H1 (cell line): ENCODE measurements at regions not wholly inside any gene's neighbourhood (a gene's known extent, or its start where the extent isn't known, plus 50 kb on each side); places are given as distances from the start of the nearest gene placed in this dataset.

Source experiments
- CTCF ChIA-PET: fragments of 300-600 bp; sonication (Branson Sonifier 250); formaldehyde crosslinking; loops from one replicate; lab custom pipeline; 2021; ENCODE audit not compliant: partially characterized antibody; lab: Charles Lee
- POLR2A ChIA-PET: fragments of 300-600 bp; sonication (Branson Sonifier 250); formaldehyde crosslinking; loops from one replicate; lab custom pipeline; 2021; ENCODE audit warnings: inconsistent platforms; ENCODE audit not compliant: partially characterized antibody; lab: Charles Lee
- DNase-seq, 2 experiments: peaks; one replicate each; pipeline versions ENCODE4 v3.0.0 to v3.0.0-alpha.2; 2010 to 2022; ENCODE audit warnings: low spot score in 2 of 2, low read depth in 1 of 2, mixed read lengths in 1 of 2
- FAIRE-seq: peaks from 2 replicates; lab custom pipeline; 2011; peaks lifted over from hg19 to GRCh38; lab: Jason Lieb, UNC
- H2AFZ ChIP-seq: 2 replicates; pipeline ENCODE4 v1.8.1; 2012; ENCODE audit warnings: low read length, inconsistent platforms
- H2AK5ac ChIP-seq: 2 replicates; pipeline ENCODE4 v1.6.1; 2013; ENCODE audit warnings: low read depth, low read length
- H2BK120ac ChIP-seq: replicated peaks from 2 replicates; pipeline ENCODE3; 2013; ENCODE audit warnings: low read depth, low read length, inconsistent platforms
- H2BK12ac ChIP-seq: 2 replicates; pipeline ENCODE4 v1.6.1; 2013; ENCODE audit warnings: low read depth, low read length
- H2BK15ac ChIP-seq: 2 replicates; pipeline ENCODE4 v1.6.1; 2013; ENCODE audit warnings: low read length
- H2BK20ac ChIP-seq: 2 replicates; pipeline ENCODE4 v1.6.1; 2013; ENCODE audit warnings: low read length
- H2BK5ac ChIP-seq: 2 replicates; pipeline ENCODE4 v1.6.1; 2013; ENCODE audit warnings: low read depth, low read length
- H3K14ac ChIP-seq: 2 replicates; pipeline ENCODE4 v1.6.1; 2013; ENCODE audit warnings: inconsistent platforms; ENCODE audit not compliant: insufficient read length
- H3K18ac ChIP-seq: 2 replicates; pipeline ENCODE4 v1.6.1; 2013; ENCODE audit warnings: low read length; ENCODE audit errors: extremely low read depth
- H3K23ac ChIP-seq: 2 replicates; pipeline ENCODE4 v1.6.1; 2013; ENCODE audit warnings: inconsistent platforms; ENCODE audit not compliant: insufficient read length
- H3K23me2 ChIP-seq: 2 replicates; pipeline ENCODE4 v1.6.1; 2013; ENCODE audit warnings: low read depth, low read length
- H3K27ac ChIP-seq: 2 replicates; pipeline ENCODE4 v1.6.1; 2011; ENCODE audit warnings: low read depth, low read length, inconsistent platforms
- H3K27me3 ChIP-seq, 4 experiments: replicated peaks in 1 of 4; 1 replicate in 1 of 4; 2 replicates in 3 of 4; pipeline versions ENCODE4 v1.6.1 to v1.8.1; 2011 to 2013; ENCODE audit warnings: low read length in 3 of 4, mild to moderate bottlenecking in 3 of 4, inconsistent platforms in 2 of 4, mixed read lengths in 2 of 4, moderate library complexity in 1 of 4; ENCODE audit not compliant: control insufficient read depth in 3 of 4, insufficient read depth in 3 of 4; ENCODE audit errors: extremely low read depth in 1 of 4
- H3K36me3 ChIP-seq, 4 experiments: 2 replicates each; pipeline versions ENCODE4 v1.6.1 to v1.8.1; 2011 to 2013; ENCODE audit warnings: mild to moderate bottlenecking in 4 of 4, low read length in 3 of 4, moderate library complexity in 2 of 4, control low read depth in 1 of 4, inconsistent platforms in 1 of 4; ENCODE audit not compliant: insufficient read depth in 4 of 4, control insufficient read depth in 2 of 4
- H3K4ac ChIP-seq: replicated peaks from 2 replicates; pipeline ENCODE3; 2013; ENCODE audit warnings: low read length, low read depth, mixed read lengths, inconsistent platforms; ENCODE audit not compliant: insufficient read length
- H3K4me1 ChIP-seq, 4 experiments: replicated peaks in 1 of 4; 1 replicate in 1 of 4; 2 replicates in 3 of 4; pipeline versions ENCODE4 v1.6.1 to v1.8.1; 2011 to 2013; ENCODE audit warnings: low read length in 3 of 4, inconsistent platforms in 2 of 4, mixed read lengths in 1 of 4; ENCODE audit not compliant: insufficient read depth in 4 of 4, control insufficient read depth in 3 of 4
- H3K4me2 ChIP-seq, 2 experiments: 2 replicates each; pipeline versions ENCODE4 v1.6.1 to v1.8.1; 2011 to 2013; ENCODE audit warnings: low read depth in 2 of 2, low read length in 2 of 2, control low read depth in 1 of 2, inconsistent platforms in 1 of 2, mild to moderate bottlenecking in 1 of 2; ENCODE audit not compliant: insufficient read depth in 1 of 2
- H3K4me3 ChIP-seq, 4 experiments: fragments of 200-600, 300-600 bp in 1 of 4; sonication (generic), shearing (Covaris generic), sonication (Bioruptor Twin) in 1 of 4; 2 replicates each; pipeline versions ENCODE4 v1.5.1 to v1.8.1; 2011 to 2016; ENCODE audit warnings: low read length in 4 of 4, low read depth in 3 of 4, control low read depth in 2 of 4, inconsistent platforms in 2 of 4, mild to moderate bottlenecking in 2 of 4, mixed read lengths in 1 of 4, moderate library complexity in 1 of 4; ENCODE audit not compliant: insufficient read depth in 2 of 4; ENCODE audit errors: extremely low read depth in 1 of 4
- H3K56ac ChIP-seq: replicated peaks from 2 replicates; pipeline ENCODE3; 2013; ENCODE audit warnings: low read depth, mild to moderate bottlenecking, mixed read lengths, low read length, inconsistent platforms; ENCODE audit not compliant: insufficient read length
- H3K79me1 ChIP-seq: 2 replicates; pipeline ENCODE4 v1.6.1; 2013; ENCODE audit warnings: low read depth, low read length, control low read depth
- H3K79me2 ChIP-seq, 2 experiments: 2 replicates each; pipeline versions ENCODE4 v1.6.1 to v1.8.1; 2012 to 2013; ENCODE audit warnings: low read length in 2 of 2, mild to moderate bottlenecking in 2 of 2, inconsistent platforms in 1 of 2; ENCODE audit not compliant: insufficient read depth in 2 of 2, control insufficient read depth in 1 of 2
- H3K9ac ChIP-seq, 4 experiments: replicated peaks in 1 of 4; 1 replicate in 1 of 4; 2 replicates in 3 of 4; pipeline versions ENCODE4 v1.6.1 to v1.8.1; 2011 to 2013; ENCODE audit warnings: low read depth in 3 of 4, low read length in 3 of 4, control low read depth in 2 of 4, mild to moderate bottlenecking in 2 of 4, moderate library complexity in 2 of 4, inconsistent platforms in 1 of 4; ENCODE audit errors: extremely low read depth in 1 of 4
- H3K9me3 ChIP-seq, 2 experiments: 2 replicates each; pipeline versions ENCODE4 v1.6.1 to v1.8.1; 2012 to 2013; ENCODE audit warnings: mild to moderate bottlenecking in 2 of 2, moderate library complexity in 2 of 2, control low read depth in 1 of 2, inconsistent platforms in 1 of 2, low read depth in 1 of 2, low read length in 1 of 2, mixed read lengths in 1 of 2; ENCODE audit not compliant: insufficient read depth in 2 of 2
- H4K20me1 ChIP-seq, 2 experiments: replicated peaks in 1 of 2; 2 replicates each; pipeline versions ENCODE3 to v1.8.1; 2011 to 2013; ENCODE audit warnings: inconsistent platforms in 2 of 2, low read length in 2 of 2, mild to moderate bottlenecking in 1 of 2; ENCODE audit not compliant: insufficient read depth in 2 of 2, control insufficient read depth in 1 of 2
- H4K5ac ChIP-seq: 2 replicates; pipeline ENCODE4 v1.6.1; 2013; ENCODE audit warnings: low read length, low read depth, mixed read lengths, inconsistent platforms; ENCODE audit not compliant: insufficient read length
- H4K8ac ChIP-seq: 2 replicates; pipeline ENCODE4 v1.8.0; 2013; ENCODE audit warnings: mild to moderate bottlenecking, moderate library complexity, low read length, inconsistent platforms; ENCODE audit not compliant: insufficient read depth; ENCODE audit errors: extremely low read depth
- H4K91ac ChIP-seq: replicated peaks from 2 replicates; pipeline ENCODE3; 2013; ENCODE audit warnings: low read length, mixed read lengths, inconsistent platforms; ENCODE audit not compliant: insufficient read length
- ATF3 ChIP-seq: IDR thresholded peaks from 2 replicates; pipeline ENCODE4 v1.6.1; 2011; ENCODE audit warnings: low read depth, mild to moderate bottlenecking, low read length; ENCODE audit not compliant: insufficient read depth
- BRCA1 ChIP-seq: IDR thresholded peaks from 2 replicates; pipeline ENCODE4 v1.6.1; 2012; ENCODE audit warnings: low read depth, low read length, improper control_type of control experiment
- CBX8 ChIP-seq: fragments of 300-800, 300-1000 bp; sonication (generic); IDR thresholded peaks from 2 replicates; pipeline ENCODE4 v1.7.1; 2016; ENCODE audit warnings: low read depth, low read length, borderline replicate concordance
- CREB1 ChIP-seq: IDR thresholded peaks from 2 replicates; pipeline ENCODE4 v1.6.1; 2012; ENCODE audit warnings: inconsistent platforms
- GTF2F1 ChIP-seq: IDR thresholded peaks from 2 replicates; pipeline ENCODE4 v1.6.1; 2012; ENCODE audit warnings: low read depth, low read length, improper control_type of control experiment, borderline replicate concordance
- JUN ChIP-seq: IDR thresholded peaks from 2 replicates; pipeline ENCODE4 v1.6.1; 2011; ENCODE audit warnings: low read depth, mild to moderate bottlenecking, improper control_type of control experiment, low read length
- PHF8 ChIP-seq: fragments of 200-600 bp; sonication (generic); conservative IDR thresholded peaks from 2 replicates; pipeline ENCODE4 v1.7.1; 2012; ENCODE audit warnings: low read depth, mild to moderate bottlenecking, inconsistent platforms, low read length, moderate library complexity
- TCF12 ChIP-seq: IDR thresholded peaks from 2 replicates; pipeline ENCODE4 v1.6.1; 2011; ENCODE audit warnings: low read depth, mild to moderate bottlenecking, low read length
- WGBS, 2 experiments: shearing (Covaris generic) in 1 of 2; methylation state at CpG; one replicate each; pipeline versions ENCODE4 v1.1.6 to v1.1.7; 2013 to 2015; ENCODE audit warnings: low lambda C conversion rate in 2 of 2, mixed read lengths in 2 of 2, inconsistent platforms in 1 of 2, low coverage in 1 of 2, missing lambda C conversion rate in 1 of 2; ENCODE audit not compliant: insufficient replicate concordance in 2 of 2, insufficient coverage in 1 of 2, insufficient read length in 1 of 2; ENCODE audit errors: extremely low coverage in 1 of 2, missing lambda C conversion rate in 1 of 2; 5-methylcytosine and 5-hydroxymethylcytosine counted together

- H3K36me3 ChIP-seq = no peaks in the 10 kb centered on the region; a peak in 1 of 8 replicates
- H4K5ac ChIP-seq = no peak overlapping the region
- H3K23ac ChIP-seq = no peak overlapping the region
- H3K4ac ChIP-seq = no peak overlapping the region
- no peak overlapping the region for H2AFZ ChIP-seq
- no peak overlapping the region for H3K4me2 ChIP-seq
- no peaks in the 10 kb centered on the region for H3K4me1 ChIP-seq
- no peak overlapping the region for H3K4me3 ChIP-seq
- no peak overlapping the region for H2AK5ac ChIP-seq
- no peaks in the 10 kb centered on the region for H3K79me1 ChIP-seq
- H3K14ac ChIP-seq = no peak overlapping the region
- TF ChIP-seq BRCA1 (no peak), CBX8 (no peak), GTF2F1 (no peak), TCF12 (no peak), CREB1 (no peak), ATF3 (no peak), JUN (no peak), PHF8 (no peak)
- H3K9me3 ChIP-seq = peaks cover 0 to 2% of the 10 kb centered on the region in 2 experiments; a peak in 1 of 4 replicates
- no peaks in the 10 kb centered on the region; a peak in 2 of 7 replicates for H3K27me3 ChIP-seq
- no peak overlapping the region for H3K56ac ChIP-seq
- DNase-seq (no peak), FAIRE-seq (no peak)
- H3K79me2 ChIP-seq = no peaks in the 10 kb centered on the region
- no peak overlapping the region for H3K9ac ChIP-seq
- H3K27ac ChIP-seq = no peak overlapping the region
- H2BK120ac ChIP-seq = no peak overlapping the region
- WGBS, 2 experiments = 77% methylated on average over 3 of the region's 3 CpGs; no CpG with 5 or more reads in 1 of the 2 experiments
- H4K20me1 ChIP-seq = no peaks in the 10 kb centered on the region
- no peak overlapping the region for H2BK5ac ChIP-seq
- H2BK15ac ChIP-seq = no peak overlapping the region
- no peaks in the 10 kb centered on the region for H3K23me2 ChIP-seq
- H2BK12ac ChIP-seq = no peak overlapping the region
- no peak overlapping the region for H4K91ac ChIP-seq
- no peak overlapping the region for H4K8ac ChIP-seq
- ChIA-PET POLR2A (no interaction called here), CTCF (interaction anchor here (1.0 to 1.9 kb wide), 3 partner anchors 8 to 157 kb away, joined by 3 to 6 read pairs (median 4); no protein-coding TSS in a partner anchor)
- no peak overlapping the region for H3K18ac ChIP-seq
- H2BK20ac ChIP-seq = no peak overlapping the region
Measured at GRCh38 chr21:38958323-38958705, 152.6 kb downstream of the ETS2 start.
